ENCODE measurements at regions not wholly inside any gene's neighbourhood (a gene's known extent, or its start where the extent isn't known, plus 50 kb on each side); places are given as distances from the start of the nearest gene placed in this dataset.

- TF ChIP-seq GATA3 (IDR thresholded peaks at IDR 0.05; ENCODE audit: low read depth, low read length): no peak
- no peak for TF ChIP-seq GATA2 (IDR thresholded peaks at IDR 0.05; ENCODE audit: low read depth, low read length)
Observed at GRCh38 chr2:83705146-83705545, 753.9 kb downstream of the SUCLG1 start.

All from SH-SY5Y (cell line).